Type B pancreatic cell (in vitro differentiated cells): ENCODE measurements at regions not wholly inside any gene's neighbourhood (a gene's known extent, or its start where the extent isn't known, plus 50 kb on each side); places are given as distances from the start of the nearest gene placed in this dataset.

Experiments
- DNase-seq: peaks from one replicate; pipeline ENCODE4 v3.0.0; 2021; ENCODE audit warnings: mixed read lengths; ENCODE audit not compliant: unreplicated experiment; ENCODE audit errors: extremely low spot score
- H3K27ac Mint-ChIP-seq: 2 replicates; pipeline ENCODE4 v1.8.0; 2021; ENCODE audit warnings: mild to moderate bottlenecking, mixed read lengths
- H3K27me3 Mint-ChIP-seq: 2 replicates; pipeline ENCODE4 v1.8.0; 2021; ENCODE audit warnings: mixed read lengths
- H3K36me3 Mint-ChIP-seq: 2 replicates; pipeline ENCODE4 v1.8.0; 2021; ENCODE audit warnings: mixed read lengths
- H3K4me1 Mint-ChIP-seq: one replicate; pipeline ENCODE4 v1.8.0; 2021; ENCODE audit warnings: mixed read lengths; ENCODE audit not compliant: unreplicated experiment
- H3K4me3 Mint-ChIP-seq: 2 replicates; pipeline ENCODE4 v1.8.0; 2021; ENCODE audit warnings: mild to moderate bottlenecking, mixed read lengths
- H3K9me3 Mint-ChIP-seq: 2 replicates; pipeline ENCODE4 v1.8.0; 2021; ENCODE audit warnings: mixed read lengths
- TF ChIP-seq, protein P1 (sequence below): fragments of 200-600 bp; sonication (generic); conservative IDR thresholded peaks from 2 replicates; pipeline ENCODE4 v1.5.0; 2021; ENCODE audit warnings: antibody characterized with exemption, mild to moderate bottlenecking

DNA sequence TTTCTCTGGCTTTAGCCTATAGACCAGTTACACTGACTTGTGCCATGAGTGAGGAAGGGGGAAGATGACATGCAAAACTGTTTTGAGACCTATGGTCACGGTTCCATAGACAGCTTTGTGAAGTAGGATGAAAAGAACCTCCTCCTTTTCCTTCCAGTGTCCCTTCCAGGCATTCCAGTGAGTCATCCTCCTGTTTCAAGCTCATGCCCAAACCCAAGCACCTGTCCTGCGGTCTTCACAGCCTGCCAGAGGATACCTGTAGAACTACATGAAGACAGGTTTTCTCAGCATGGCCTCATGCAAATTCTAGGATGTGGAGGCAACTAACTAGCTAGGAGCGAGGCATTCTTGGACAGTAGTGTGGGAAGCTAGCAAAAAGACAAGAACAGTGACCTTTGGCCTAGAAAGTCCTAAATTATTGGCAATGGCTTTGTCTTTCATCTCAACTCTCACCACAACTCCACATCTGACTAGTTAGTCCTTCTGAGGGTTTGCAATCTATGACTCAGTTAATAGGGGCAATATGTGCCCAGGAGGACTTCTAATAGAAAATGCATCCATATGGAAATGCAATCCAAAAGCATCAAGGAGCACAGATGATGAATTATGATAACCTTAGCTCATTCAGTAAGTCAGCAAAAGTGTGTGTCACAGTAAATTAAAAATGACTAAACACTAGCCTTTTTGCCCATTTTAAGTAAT lies 154.7 kb downstream of the RBM43 start:
- Mint-ChIP-seq H3K9me3 (peaks cover 4% of the 10 kb centered on the region), H3K36me3 (no peaks in the 10 kb centered on the region), H3K27ac (no peak overlapping the region), H3K27me3 (no peaks in the 10 kb centered on the region), H3K4me3 (no peak overlapping the region), H3K4me1 (peaks cover 4% of the 10 kb centered on the region)
- TF ChIP-seq, protein P1, sequence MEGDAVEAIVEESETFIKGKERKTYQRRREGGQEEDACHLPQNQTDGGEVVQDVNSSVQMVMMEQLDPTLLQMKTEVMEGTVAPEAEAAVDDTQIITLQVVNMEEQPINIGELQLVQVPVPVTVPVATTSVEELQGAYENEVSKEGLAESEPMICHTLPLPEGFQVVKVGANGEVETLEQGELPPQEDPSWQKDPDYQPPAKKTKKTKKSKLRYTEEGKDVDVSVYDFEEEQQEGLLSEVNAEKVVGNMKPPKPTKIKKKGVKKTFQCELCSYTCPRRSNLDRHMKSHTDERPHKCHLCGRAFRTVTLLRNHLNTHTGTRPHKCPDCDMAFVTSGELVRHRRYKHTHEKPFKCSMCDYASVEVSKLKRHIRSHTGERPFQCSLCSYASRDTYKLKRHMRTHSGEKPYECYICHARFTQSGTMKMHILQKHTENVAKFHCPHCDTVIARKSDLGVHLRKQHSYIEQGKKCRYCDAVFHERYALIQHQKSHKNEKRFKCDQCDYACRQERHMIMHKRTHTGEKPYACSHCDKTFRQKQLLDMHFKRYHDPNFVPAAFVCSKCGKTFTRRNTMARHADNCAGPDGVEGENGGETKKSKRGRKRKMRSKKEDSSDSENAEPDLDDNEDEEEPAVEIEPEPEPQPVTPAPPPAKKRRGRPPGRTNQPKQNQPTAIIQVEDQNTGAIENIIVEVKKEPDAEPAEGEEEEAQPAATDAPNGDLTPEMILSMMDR: no peak
- no peak for DNase-seq

DNA sequence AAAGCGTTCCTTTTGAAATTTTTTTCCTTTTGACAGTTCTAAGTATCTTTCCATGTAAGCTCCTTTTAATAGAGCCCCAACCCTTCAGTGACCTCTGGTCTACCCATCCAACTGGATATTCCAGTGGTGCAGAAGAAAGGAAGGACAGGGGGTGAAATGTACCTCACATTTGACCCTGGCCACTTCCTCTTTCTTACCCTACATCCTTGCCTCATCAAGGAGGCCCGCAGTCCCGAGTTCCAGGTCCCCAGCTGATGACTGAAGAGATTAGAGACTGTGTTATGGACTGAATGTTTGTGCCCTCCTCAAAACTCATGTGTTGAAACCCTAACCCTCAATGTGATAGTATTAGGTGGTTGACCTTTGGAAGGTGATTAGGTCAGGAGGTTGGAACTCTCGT lies 158.1 kb downstream of the RBM43 start:
- no peak overlapping the region for H3K4me3 Mint-ChIP-seq
- H3K36me3 Mint-ChIP-seq: no peaks in the 10 kb centered on the region
- H3K4me1 Mint-ChIP-seq: peaks cover 4% of the 10 kb centered on the region
- TF ChIP-seq, protein P1: no peak
- no peak overlapping the region for H3K27ac Mint-ChIP-seq
- no peak for DNase-seq
- no peaks in the 10 kb centered on the region for H3K27me3 Mint-ChIP-seq
- H3K9me3 Mint-ChIP-seq: peaks cover 4% of the 10 kb centered on the region

DNA sequence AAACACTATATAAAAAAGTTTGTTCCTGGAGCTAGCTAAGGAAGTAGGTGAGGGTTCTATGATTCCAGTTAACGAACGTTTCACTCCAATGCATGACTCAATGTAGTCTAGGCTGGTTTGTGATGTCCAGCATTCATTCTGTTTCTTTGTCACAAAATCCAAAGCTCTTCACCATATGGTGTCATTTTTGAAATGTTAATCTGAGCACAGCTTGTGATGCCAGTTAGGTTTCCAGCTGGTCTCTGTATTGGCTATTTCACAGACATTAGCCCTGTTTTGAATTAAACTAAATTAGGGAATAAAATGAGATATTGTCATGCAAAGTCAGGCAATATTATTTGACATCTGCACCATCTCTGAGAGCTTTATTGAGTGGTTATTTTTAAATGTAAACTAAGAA lies 159.4 kb downstream of the RBM43 start:
- Mint-ChIP-seq H3K4me1 (peaks cover 11% of the 10 kb centered on the region), H3K27ac (no peak overlapping the region), H3K9me3 (no peaks in the 10 kb centered on the region), H3K4me3 (no peak overlapping the region), H3K27me3 (no peaks in the 10 kb centered on the region), H3K36me3 (no peaks in the 10 kb centered on the region)
- no peak for DNase-seq
- TF ChIP-seq, protein P1: no peak

DNA sequence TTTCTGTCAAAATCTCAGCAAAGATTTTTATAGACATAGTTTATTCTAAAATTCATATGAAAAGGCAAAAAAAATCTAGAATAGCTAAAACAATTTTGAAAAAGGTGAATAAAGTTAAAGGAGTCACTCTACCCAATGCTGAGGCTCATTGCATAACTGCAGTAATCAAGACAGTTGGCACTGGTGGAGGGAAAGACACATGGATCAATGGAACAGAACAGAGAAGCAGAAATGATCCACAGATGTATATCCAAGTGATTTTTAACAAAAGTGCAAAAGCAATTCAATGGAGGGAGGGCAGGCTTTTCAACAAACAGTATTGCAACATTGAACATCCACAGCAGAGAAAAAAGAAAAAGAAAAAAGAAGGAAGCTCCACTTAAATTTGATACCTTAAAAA lies 162.8 kb downstream of the RBM43 start:
- TF ChIP-seq, protein P1: no peak
- H3K4me3 Mint-ChIP-seq: no peak overlapping the region
- peaks cover 3% of the 10 kb centered on the region for H3K27me3 Mint-ChIP-seq
- H3K36me3 Mint-ChIP-seq: no peaks in the 10 kb centered on the region
- no peak overlapping the region for H3K27ac Mint-ChIP-seq
- no peak for DNase-seq
- H3K4me1 Mint-ChIP-seq: peaks cover 17% of the 10 kb centered on the region
- H3K9me3 Mint-ChIP-seq: no peaks in the 10 kb centered on the region

DNA sequence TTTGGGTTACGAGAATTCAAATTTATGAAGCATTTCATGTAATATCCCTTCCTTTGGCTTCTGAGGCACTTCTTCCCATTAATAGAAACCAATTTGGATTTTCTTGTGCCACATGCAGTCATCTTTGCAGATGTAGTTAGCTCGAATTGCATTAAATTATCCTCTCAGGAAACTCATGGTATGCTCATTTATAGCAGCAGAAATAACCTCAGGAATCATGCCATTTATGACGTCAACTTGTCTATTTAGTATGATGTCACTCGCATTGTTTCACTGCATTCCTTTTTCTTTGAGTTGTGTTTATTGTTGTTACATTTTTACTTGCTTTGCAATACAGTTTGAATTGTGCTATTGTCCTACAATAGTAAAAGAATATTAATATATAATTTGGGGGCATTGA lies 163.8 kb downstream of the RBM43 start:
- Mint-ChIP-seq H3K27me3 (peaks cover 3% of the 10 kb centered on the region), H3K9me3 (no peaks in the 10 kb centered on the region), H3K4me3 (no peak overlapping the region), H3K36me3 (no peaks in the 10 kb centered on the region), H3K4me1 (peaks cover 17% of the 10 kb centered on the region), H3K27ac (no peak overlapping the region)
- no peak for DNase-seq
- TF ChIP-seq, protein P1: no peak

DNA sequence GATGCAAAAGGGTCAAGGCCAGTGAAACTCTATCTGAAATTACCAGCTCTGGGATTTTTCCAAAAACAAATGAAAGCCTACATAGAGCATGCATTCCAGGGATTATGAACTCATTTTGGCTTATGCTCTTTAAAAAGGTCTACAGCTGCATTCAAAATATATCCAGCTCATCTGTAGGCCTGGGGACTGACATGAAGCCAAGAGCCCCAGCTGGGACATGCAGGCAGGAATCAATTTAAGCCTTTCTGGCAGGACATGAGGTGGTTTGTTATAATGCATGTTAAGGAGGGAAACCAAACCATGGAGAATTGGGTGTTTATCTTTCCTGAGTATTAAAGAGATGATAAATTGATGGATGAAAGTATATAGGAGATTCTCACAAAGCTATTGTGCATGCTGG lies 164.5 kb downstream of the RBM43 start:
- H3K27ac Mint-ChIP-seq: no peak overlapping the region

More for the DNA sequence above, 164.5 kb downstream of the RBM43 start:
- H3K4me1 Mint-ChIP-seq: peaks cover 14% of the 10 kb centered on the region
- H3K9me3 Mint-ChIP-seq: no peaks in the 10 kb centered on the region
- DNase-seq: no peak
- no peaks in the 10 kb centered on the region for H3K36me3 Mint-ChIP-seq
- TF ChIP-seq, protein P1: no peak
- peak overlapping the region; percentile 4 for H3K4me3 Mint-ChIP-seq
- H3K27me3 Mint-ChIP-seq: peaks cover 3% of the 10 kb centered on the region
